Heart right ventricle (tissue), 16 donors: ENCODE measurements at regions not wholly inside any gene's neighbourhood (a gene's known extent, or its start where the extent isn't known, plus 50 kb on each side); places are given as distances from the start of the nearest gene placed in this dataset.

Experiments
- ATAC-seq, 8 donors: fragments of 200-7000 bp; cut with Tn5 transposase; one replicate each; pipeline ENCODE4 v1.9.1; 2020; ENCODE audit warnings: mild to moderate bottlenecking in 8 of 8, moderate library complexity in 8 of 8, moderate number of reproducible peaks in 1 of 8
- DNase-seq, 2 donors: peaks; one replicate each; pipeline ENCODE4 v3.0.0-alpha.2; 2020
- H3K27ac ChIP-seq, 10 donors: fragments of 200-600 bp; sonication (generic) in 2 of 10; one replicate each; pipeline versions ENCODE4 v1.5.0 to v1.8.0; 2020 to 2022; ENCODE audit warnings: mild to moderate bottlenecking in 3 of 10
- H3K27me3 ChIP-seq, 7 donors: fragments of 200-600 bp; one replicate each; pipeline ENCODE4 v1.8.0; 2021 to 2022; ENCODE audit warnings: mild to moderate bottlenecking in 2 of 7
- H3K36me3 ChIP-seq, 9 donors: fragments of 200-600 bp; sonication (generic) in 1 of 9; one replicate each; pipeline versions ENCODE4 v1.5.0 to v1.8.0; 2020 to 2022; ENCODE audit warnings: mild to moderate bottlenecking in 2 of 9
- H3K4me1 ChIP-seq, 9 donors: fragments of 200-600 bp; sonication (generic) in 1 of 9; one replicate each; pipeline versions ENCODE4 v1.5.0 to v1.8.0; 2020 to 2022; ENCODE audit warnings: mild to moderate bottlenecking in 4 of 9
- H3K4me3 ChIP-seq, 10 donors: fragments of 200-600 bp; sonication (generic) in 2 of 10; one replicate each; pipeline versions ENCODE4 v1.5.0 to v1.8.0; 2020 to 2022; ENCODE audit warnings: mild to moderate bottlenecking in 7 of 10, moderate library complexity in 2 of 10
- H3K9me3 ChIP-seq, 11 donors: fragments of 200-600 bp in 10 of 11; sonication (generic) in 2 of 11; one replicate each; pipeline versions ENCODE4 v1.5.0 to v1.8.0; 2013 to 2022; ENCODE audit warnings: mild to moderate bottlenecking in 2 of 11, control low read depth in 1 of 11, moderate library complexity in 1 of 11
- WGBS, 2 donors: extraction: QIAGEN DNeasy Blood & Tissue Kit; methylation state at CpG; one replicate each; pipeline ENCODE4 v1.1.7; 2013; ENCODE audit warnings: inconsistent platforms in 1 of 2; 5-methylcytosine and 5-hydroxymethylcytosine counted together
- intact Hi-C, 10 donors: fragments of 100-400 bp; cut with DNase I; formaldehyde crosslinking; loops; one replicate each; pipeline versions ENCODE4 v1.11.1 to v1.14.2; 2022
- TF ChIP-seq, protein P1 (sequence below), 9 donors: fragments of 200-600 bp; sonication (generic) in 2 of 9; IDR thresholded peaks; one replicate each; pipeline versions ENCODE4 v1.5.0 to v1.8.0; 2021 to 2022; ENCODE audit warnings: antibody characterized with exemption in 9 of 9, mild to moderate bottlenecking in 5 of 9, moderate library complexity in 1 of 9
- donor health status: Arrhythmogenic right ventricular cardiomyopathy.
- donor health status: ischemic (EF 13 %, LVEDD 7.1; RV severe dilation, severe dysfunction).
- donor health status: healthy with polysubstance abuse.
- donor health status: DM: no; HTN: yes; CAD: no.
- donor health status: DM: no; HTN: no; CAD: no.
- donor health status: ischemic (EF 25% LVEDD 6.9; RV normal size, moderate dysfunction).
- donor health status: ischemic (EF 25% LVEDD 5.7; RV mildly dilated, moderate dysfunction).
- donor health status: healthy.
- donor health status: DM: yes; HTN: yes; CAD: no.
- donor health status: Ischemic cardiomyopathy.
- donor health status: ischemic (EF 35%, LVEDD 5.7; RV mildly dilated, moderate dysfunction).
- donor health status: nonischemic (EF 11% LVEDD 7.7; RV severe dilation, severe dysfunction).
- donor health status: DM: yes; HTN: yes; CAD: no.
- donor health status: PGD.
- donor health status: ischemic (EF 29% LVEDD 5.4; RV normal size, mild dysfunction).
- donor health status: nonischemic (EF 23%, LVEDD 6.1; RV moderate dilation, normal function).

DNA sequence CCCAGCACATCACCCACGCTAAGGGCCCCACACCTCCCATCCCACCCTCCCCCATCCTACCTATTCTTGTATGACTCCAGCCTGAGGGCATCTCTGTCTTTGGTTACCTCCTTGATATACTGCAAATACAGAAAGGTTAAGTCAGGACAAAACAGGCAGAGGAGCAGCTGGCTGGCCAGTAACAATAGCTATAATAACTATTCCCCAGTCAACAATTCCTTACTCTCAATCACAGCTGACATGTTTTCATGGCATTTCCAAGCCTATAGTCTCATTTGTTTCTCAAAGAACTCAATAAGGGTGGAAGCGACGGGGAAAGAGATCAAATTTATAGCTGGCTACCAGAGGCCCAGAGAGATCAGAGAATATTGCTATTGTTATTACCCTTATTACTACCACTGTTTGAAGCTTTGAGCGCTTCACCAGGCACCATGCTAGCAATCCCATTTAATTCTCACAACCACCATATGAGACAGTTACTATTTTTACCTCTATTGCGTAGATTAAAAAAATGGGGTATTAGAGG, 93.0 kb upstream of the C2CD4B start:
- ATAC-seq (no peak), DNase-seq (no peak)
- Histone ChIP-seq H3K4me1 (peaks cover 0 to 6% (median 0%) of the 10 kb centered on the region in 9 donors), H3K27me3 (no peaks in the 10 kb centered on the region), H3K9me3 (peaks cover 0 to 27% (median 16%) of the 10 kb centered on the region in 11 donors), H3K4me3 (no peak overlapping the region), H3K36me3 (no peaks in the 10 kb centered on the region), H3K27ac (no peak overlapping the region)
- TF ChIP-seq, protein P1, sequence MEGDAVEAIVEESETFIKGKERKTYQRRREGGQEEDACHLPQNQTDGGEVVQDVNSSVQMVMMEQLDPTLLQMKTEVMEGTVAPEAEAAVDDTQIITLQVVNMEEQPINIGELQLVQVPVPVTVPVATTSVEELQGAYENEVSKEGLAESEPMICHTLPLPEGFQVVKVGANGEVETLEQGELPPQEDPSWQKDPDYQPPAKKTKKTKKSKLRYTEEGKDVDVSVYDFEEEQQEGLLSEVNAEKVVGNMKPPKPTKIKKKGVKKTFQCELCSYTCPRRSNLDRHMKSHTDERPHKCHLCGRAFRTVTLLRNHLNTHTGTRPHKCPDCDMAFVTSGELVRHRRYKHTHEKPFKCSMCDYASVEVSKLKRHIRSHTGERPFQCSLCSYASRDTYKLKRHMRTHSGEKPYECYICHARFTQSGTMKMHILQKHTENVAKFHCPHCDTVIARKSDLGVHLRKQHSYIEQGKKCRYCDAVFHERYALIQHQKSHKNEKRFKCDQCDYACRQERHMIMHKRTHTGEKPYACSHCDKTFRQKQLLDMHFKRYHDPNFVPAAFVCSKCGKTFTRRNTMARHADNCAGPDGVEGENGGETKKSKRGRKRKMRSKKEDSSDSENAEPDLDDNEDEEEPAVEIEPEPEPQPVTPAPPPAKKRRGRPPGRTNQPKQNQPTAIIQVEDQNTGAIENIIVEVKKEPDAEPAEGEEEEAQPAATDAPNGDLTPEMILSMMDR (IDR thresholded peaks at IDR 0.05): no peak
- 95 to 98% methylated on average over 5 of the region's 5 CpGs for WGBS, 2 donors
- intact Hi-C loops: loop anchor here in 5 of 10 donors (5.0 to 10.0 kb wide), 5 partner anchors 83 to 193 kb away; partner anchors contain the start of genes C2CD4A (in 1 of the 5), C2CD4B (in 1 of the 5) and VPS13C (in 1 of the 5)

DNA sequence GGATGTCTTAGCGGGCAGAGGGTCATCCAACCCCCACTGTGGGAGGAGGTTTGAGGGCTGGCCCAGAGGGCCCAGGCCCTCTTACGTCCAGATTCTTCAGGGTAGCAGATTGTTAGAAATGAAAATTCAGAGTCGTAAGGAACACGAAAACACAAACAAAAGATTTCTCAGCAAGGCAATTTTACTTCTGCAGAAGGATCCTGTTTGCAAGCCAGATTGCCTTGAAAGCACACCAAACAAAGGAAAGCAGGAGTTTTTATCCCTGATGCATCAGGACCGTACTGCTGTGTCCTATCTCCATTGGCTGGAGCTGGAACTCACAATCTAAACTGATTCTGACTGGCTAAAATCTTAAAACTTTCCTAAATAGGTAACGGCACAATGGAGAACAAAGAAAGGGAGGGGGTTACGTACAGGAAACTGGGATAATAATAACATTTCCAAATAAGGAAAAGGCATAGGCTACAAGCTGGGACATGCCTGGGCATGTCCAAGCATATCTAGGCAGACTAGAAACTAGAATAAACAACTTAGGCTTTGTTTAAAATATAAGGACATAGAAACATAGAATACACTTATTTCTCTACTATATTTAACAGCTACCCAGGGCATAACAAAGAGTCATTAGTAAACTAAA, 97.3 kb upstream of the C2CD4B start:
- Histone ChIP-seq H3K4me1 (no peaks in the 10 kb centered on the region), H3K9me3 (peaks cover 0 to 48% (median 21%) of the 10 kb centered on the region in 11 donors), H3K36me3 (no peaks in the 10 kb centered on the region), H3K4me3 (no peak overlapping the region), H3K27ac (no peak overlapping the region), H3K27me3 (no peaks in the 10 kb centered on the region)
- intact Hi-C loops: no loop called here
- ATAC-seq (no peak), DNase-seq (no peak)
- WGBS, 2 donors: 90% methylated on average over 7 of the region's 7 CpGs
- TF ChIP-seq, protein P1 (IDR thresholded peaks at IDR 0.05): no peak

DNA sequence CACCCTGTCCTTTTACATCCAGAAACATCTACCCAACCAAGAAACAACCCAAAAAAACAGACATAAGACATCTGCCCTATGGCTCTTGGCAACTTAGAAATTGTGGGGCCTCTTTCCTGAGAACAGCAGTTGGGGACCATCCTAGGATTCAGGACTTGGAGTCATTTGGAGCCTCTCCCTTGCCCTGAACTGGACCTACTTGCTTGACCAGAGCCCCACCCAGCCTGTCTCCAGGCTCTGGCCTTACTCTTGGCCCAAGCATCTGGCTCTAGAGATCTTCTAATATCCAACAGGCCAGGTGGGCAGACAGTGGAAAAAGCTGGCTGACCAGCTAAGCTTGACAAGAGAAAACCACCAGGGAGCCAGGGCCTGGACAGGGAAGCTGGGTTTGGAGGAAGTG, 99.1 kb upstream of the C2CD4B start:
- Histone ChIP-seq H3K27ac (no peak overlapping the region), H3K4me1 (no peaks in the 10 kb centered on the region), H3K9me3 (peaks cover under 1 to 66% (median 36%) of the 10 kb centered on the region in 11 donors), H3K4me3 (no peak overlapping the region), H3K27me3 (no peaks in the 10 kb centered on the region), H3K36me3 (no peaks in the 10 kb centered on the region)
- DNase-seq (no peak), ATAC-seq (no peak)
- intact Hi-C loops: no loop called here
- TF ChIP-seq, protein P1 (IDR thresholded peaks at IDR 0.05): no peak

DNA sequence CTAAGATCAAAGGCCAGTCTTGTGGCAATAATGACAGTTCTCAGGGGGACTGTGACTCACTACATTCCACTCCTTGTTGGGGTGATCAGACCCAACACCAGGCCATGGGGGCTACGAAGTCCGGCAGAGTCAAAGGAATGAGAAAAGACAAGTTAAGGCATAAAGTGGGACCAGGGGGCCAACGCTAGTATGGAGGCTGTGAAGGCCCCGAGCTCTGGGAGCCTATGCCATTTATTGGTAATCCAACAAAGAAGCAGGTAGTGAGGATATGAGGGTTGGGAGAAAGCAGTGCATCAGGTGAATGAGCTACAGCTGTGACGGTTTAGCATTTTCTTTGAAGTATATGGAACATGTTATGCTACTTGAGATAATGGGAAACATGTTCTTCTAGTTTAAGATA, 104.4 kb upstream of the C2CD4B start:
- intact Hi-C loops: no loop called here
- 87 to 90% methylated on average over 5 of the region's 5 CpGs for WGBS, 2 donors
- DNase-seq (no peak), ATAC-seq (no peak)
- H3K27me3 ChIP-seq: peaks cover 0 to 2% (median 0%) of the 10 kb centered on the region in 7 donors
- no peak overlapping the region for H3K4me3 ChIP-seq
- H3K4me1 ChIP-seq: no peaks in the 10 kb centered on the region
- peaks cover 0 to 56% (median 37%) of the 10 kb centered on the region in 11 donors for H3K9me3 ChIP-seq
- TF ChIP-seq, protein P1 (IDR thresholded peaks at IDR 0.05): no peak
- H3K36me3 ChIP-seq: no peaks in the 10 kb centered on the region
- H3K27ac ChIP-seq: no peak overlapping the region
